Type B pancreatic cell (in vitro differentiated cells): ENCODE measurements at regions not wholly inside any gene's neighbourhood (a gene's known extent, or its start where the extent isn't known, plus 50 kb on each side); places are given as distances from the start of the nearest gene placed in this dataset.
"Not testable (repeated sequence)": the region's sequence is repeated elsewhere in the genome, so short reads cannot be mapped to it uniquely, and the experiment has no call there.

Experiments used
- DNase-seq: peaks from one replicate; pipeline ENCODE4 v3.0.0; 2021; ENCODE audit warnings: mixed read lengths; ENCODE audit not compliant: unreplicated experiment; ENCODE audit errors: extremely low spot score
- H3K27ac Mint-ChIP-seq: 2 replicates; pipeline ENCODE4 v1.8.0; 2021; ENCODE audit warnings: mild to moderate bottlenecking, mixed read lengths
- H3K27me3 Mint-ChIP-seq: 2 replicates; pipeline ENCODE4 v1.8.0; 2021; ENCODE audit warnings: mixed read lengths
- H3K36me3 Mint-ChIP-seq: 2 replicates; pipeline ENCODE4 v1.8.0; 2021; ENCODE audit warnings: mixed read lengths
- H3K4me1 Mint-ChIP-seq: one replicate; pipeline ENCODE4 v1.8.0; 2021; ENCODE audit warnings: mixed read lengths; ENCODE audit not compliant: unreplicated experiment
- H3K4me3 Mint-ChIP-seq: 2 replicates; pipeline ENCODE4 v1.8.0; 2021; ENCODE audit warnings: mild to moderate bottlenecking, mixed read lengths
- H3K9me3 Mint-ChIP-seq: 2 replicates; pipeline ENCODE4 v1.8.0; 2021; ENCODE audit warnings: mixed read lengths
- TF ChIP-seq, protein P1 (sequence below): fragments of 200-600 bp; sonication (generic); conservative IDR thresholded peaks from 2 replicates; pipeline ENCODE4 v1.5.0; 2021; ENCODE audit warnings: antibody characterized with exemption, mild to moderate bottlenecking

DNA sequence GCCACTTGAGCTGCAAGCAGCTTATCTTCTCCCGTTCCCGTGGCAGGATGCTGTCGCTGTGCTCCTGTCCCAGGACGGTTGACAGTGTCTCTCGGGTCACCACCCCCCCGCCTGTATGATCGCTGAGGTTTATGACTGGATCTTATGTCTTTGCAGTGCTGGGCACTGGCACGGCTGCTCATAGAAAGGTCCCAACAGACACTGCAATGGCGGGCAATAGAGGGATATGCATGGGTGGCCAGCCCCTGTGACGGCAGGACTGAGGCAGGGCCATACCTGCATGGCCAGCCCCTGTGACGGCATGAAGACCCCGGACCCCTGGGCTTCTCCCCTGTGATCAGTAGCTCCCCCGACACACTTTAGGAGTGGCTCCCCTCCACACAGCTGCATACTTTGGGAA is 307.2 kb downstream of the TEX29 start:
- H3K27ac Mint-ChIP-seq: no peak overlapping the region
- TF ChIP-seq, protein P1, sequence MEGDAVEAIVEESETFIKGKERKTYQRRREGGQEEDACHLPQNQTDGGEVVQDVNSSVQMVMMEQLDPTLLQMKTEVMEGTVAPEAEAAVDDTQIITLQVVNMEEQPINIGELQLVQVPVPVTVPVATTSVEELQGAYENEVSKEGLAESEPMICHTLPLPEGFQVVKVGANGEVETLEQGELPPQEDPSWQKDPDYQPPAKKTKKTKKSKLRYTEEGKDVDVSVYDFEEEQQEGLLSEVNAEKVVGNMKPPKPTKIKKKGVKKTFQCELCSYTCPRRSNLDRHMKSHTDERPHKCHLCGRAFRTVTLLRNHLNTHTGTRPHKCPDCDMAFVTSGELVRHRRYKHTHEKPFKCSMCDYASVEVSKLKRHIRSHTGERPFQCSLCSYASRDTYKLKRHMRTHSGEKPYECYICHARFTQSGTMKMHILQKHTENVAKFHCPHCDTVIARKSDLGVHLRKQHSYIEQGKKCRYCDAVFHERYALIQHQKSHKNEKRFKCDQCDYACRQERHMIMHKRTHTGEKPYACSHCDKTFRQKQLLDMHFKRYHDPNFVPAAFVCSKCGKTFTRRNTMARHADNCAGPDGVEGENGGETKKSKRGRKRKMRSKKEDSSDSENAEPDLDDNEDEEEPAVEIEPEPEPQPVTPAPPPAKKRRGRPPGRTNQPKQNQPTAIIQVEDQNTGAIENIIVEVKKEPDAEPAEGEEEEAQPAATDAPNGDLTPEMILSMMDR: no peak
- no peaks in the 10 kb centered on the region for H3K36me3 Mint-ChIP-seq
- no peak overlapping the region for H3K4me3 Mint-ChIP-seq
- peaks cover 27% of the 10 kb centered on the region for H3K27me3 Mint-ChIP-seq
- no peaks in the 10 kb centered on the region for H3K9me3 Mint-ChIP-seq
- peaks cover 6% of the 10 kb centered on the region for H3K4me1 Mint-ChIP-seq
- peak; percentile 55 for DNase-seq

DNA sequence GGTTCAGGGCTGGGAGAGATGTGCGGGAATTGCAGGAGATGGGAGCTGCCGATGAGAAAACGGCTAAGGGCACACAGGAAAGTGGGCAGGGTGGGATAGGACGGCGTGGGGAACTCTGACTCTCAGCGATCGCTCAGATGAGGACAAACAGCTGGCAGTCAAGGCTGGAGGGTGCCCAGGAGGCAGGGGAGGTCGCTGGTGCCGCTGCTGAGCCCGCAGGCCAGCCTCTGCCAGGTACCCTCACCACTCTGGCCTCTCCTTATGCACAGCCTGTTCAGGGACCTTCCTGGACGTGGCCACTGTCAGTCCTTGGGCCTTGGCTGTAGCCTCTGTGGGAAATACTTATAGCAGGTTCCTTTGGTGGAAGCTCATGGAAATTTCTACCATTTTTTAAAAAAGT is 308.6 kb downstream of the TEX29 start:
- Mint-ChIP-seq H3K27me3 (peaks cover 32% of the 10 kb centered on the region), H3K4me1 (peaks cover 6% of the 10 kb centered on the region), H3K36me3 (no peaks in the 10 kb centered on the region), H3K9me3 (no peaks in the 10 kb centered on the region), H3K4me3 (no peak overlapping the region), H3K27ac (no peak overlapping the region)
- DNase-seq: no peak
- TF ChIP-seq, protein P1: no peak

- H3K27me3 Mint-ChIP-seq: peaks cover 29% of the 10 kb centered on the region
- no peak overlapping the region for H3K27ac Mint-ChIP-seq
- H3K4me1 Mint-ChIP-seq: peaks cover 6% of the 10 kb centered on the region
- H3K4me3 Mint-ChIP-seq: no peak overlapping the region
- no peaks in the 10 kb centered on the region for H3K9me3 Mint-ChIP-seq
- TF ChIP-seq, protein P1: no peak
- H3K36me3 Mint-ChIP-seq: no peaks in the 10 kb centered on the region
- DNase-seq: no peak
Observed at GRCh38 chr13:111629457-111629856, 309.0 kb downstream of the TEX29 start.

DNA sequence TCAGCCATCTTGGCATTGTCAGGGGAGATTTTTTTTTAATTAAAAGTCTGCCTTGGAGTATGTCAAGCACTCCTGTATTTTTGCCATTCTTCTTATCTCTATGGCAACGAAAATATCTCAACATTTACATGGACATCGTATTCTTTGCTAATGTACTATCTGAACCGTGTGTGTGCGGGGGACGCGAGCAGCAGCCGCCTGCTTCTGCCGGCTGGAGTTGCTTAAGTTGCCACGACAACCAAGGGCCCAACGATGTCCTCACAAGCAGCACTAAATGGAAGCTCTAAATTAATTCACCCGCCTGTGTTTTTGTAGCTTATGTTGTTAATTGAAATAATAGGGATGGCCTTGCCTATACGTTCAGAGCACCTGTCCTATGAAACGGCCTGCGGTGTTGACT is 309.5 kb downstream of the TEX29 start:
- DNase-seq: no peak
- H3K9me3 Mint-ChIP-seq: no peaks in the 10 kb centered on the region
- no peaks in the 10 kb centered on the region for H3K36me3 Mint-ChIP-seq
- H3K4me1 Mint-ChIP-seq: peaks cover 6% of the 10 kb centered on the region
- no peak overlapping the region for H3K27ac Mint-ChIP-seq
- H3K4me3 Mint-ChIP-seq: no peak overlapping the region
- peaks cover 33% of the 10 kb centered on the region for H3K27me3 Mint-ChIP-seq
- TF ChIP-seq, protein P1: no peak

GRCh38 chr13:111630406-111630805 is 310.0 kb downstream of the TEX29 start:
- H3K4me1 Mint-ChIP-seq: peaks cover 6% of the 10 kb centered on the region
- TF ChIP-seq, protein P1: peak; percentile 50
- no peaks in the 10 kb centered on the region for H3K36me3 Mint-ChIP-seq
- no peak overlapping the region for H3K27ac Mint-ChIP-seq
- H3K27me3 Mint-ChIP-seq: peaks cover 33% of the 10 kb centered on the region
- no peak overlapping the region for H3K4me3 Mint-ChIP-seq
- DNase-seq: peak; percentile 56
- H3K9me3 Mint-ChIP-seq: no peaks in the 10 kb centered on the region

DNA sequence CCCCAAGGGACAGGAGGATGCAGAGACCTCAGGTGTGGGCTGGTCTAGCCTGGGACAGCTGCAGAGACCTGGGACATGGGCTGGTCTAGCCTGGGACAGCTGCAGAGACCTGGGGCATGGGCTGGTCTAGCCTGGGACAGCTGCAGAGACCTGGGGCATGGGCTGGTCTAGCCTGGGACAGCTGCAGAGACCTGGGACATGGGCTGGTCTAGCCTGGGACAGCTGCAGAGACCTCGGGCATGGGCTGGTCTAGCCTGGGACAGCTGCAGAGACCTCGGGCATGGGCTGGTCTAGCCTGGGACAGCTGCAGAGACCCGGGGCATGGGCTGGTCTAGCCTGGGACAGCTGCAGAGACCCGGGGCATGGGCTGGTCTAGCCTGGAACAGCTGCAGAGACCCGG is 310.8 kb downstream of the TEX29 start:
- H3K36me3 Mint-ChIP-seq, H3K9me3 Mint-ChIP-seq, H3K4me3 Mint-ChIP-seq, H3K4me1 Mint-ChIP-seq, DNase-seq, H3K27ac Mint-ChIP-seq: not testable (repeated sequence)
- H3K27me3 Mint-ChIP-seq: peaks cover 32% of the 10 kb centered on the region
